HepG2 (cell line): ENCODE measurements at regions not wholly inside any gene's neighbourhood (a gene's known extent, or its start where the extent isn't known, plus 50 kb on each side); places are given as distances from the start of the nearest gene placed in this dataset.

Source experiments
- ATAC-seq: fragments of 200-7000 bp; cut with Tn5 transposase; 3 replicates; pipeline ENCODE4 v1.9.1; 2020; ENCODE audit warnings: mild to moderate bottlenecking, moderate library complexity
- BruUV-seq: library from RNA; stranded (reverse); fragments of 400-500 nt; replicated peaks from 2 replicates; lab custom pipeline; 2021; lab: Mats Ljungman, UMichigan
- CTCF ChIA-PET: fragments of 300-600 bp; formaldehyde crosslinking; extraction: SDS; loops from one replicate; lab custom pipeline; 2021; ENCODE audit warnings: low total read pairs, inconsistent platforms, low intra/inter-chr PET ratio; lab: Yijun Ruan, JAX
- POLR2A ChIA-PET: fragments of 350-600 bp; sonication (Branson Sonifier 250); formaldehyde crosslinking; loops from one replicate; lab custom pipeline; 2020; ENCODE audit warnings: antibody characterized with exemption, inconsistent platforms; lab: Yijun Ruan, JAX
- DNase-seq: peaks from one replicate; pipeline ENCODE4 v3.0.0-alpha.2; 2015; ENCODE audit warnings: low spot score
- FAIRE-seq: peaks from 3 replicates; lab custom pipeline; 2011; peaks lifted over from hg19 to GRCh38; lab: Jason Lieb, UNC
- H2AFZ ChIP-seq: one replicate; pipeline ENCODE4 v1.6.1; 2011; ENCODE audit warnings: low read length, inconsistent platforms
- H3K27ac ChIP-seq: fragments of 300-600 bp; 3 replicates; pipeline ENCODE4 v1.8.0; 2011; ENCODE audit warnings: mixed run types, mild to moderate bottlenecking, mixed read lengths, low read length, inconsistent platforms; ENCODE audit not compliant: insufficient read depth; ENCODE audit errors: extremely low read length
- H3K27me3 ChIP-seq, 2 experiments: fragments of 200-600 bp in 1 of 2; 2 replicates in 1 of 2; 3 replicates in 1 of 2; pipeline versions ENCODE4 v1.6.0 to v1.8.0; 2011; ENCODE audit warnings: low read length in 2 of 2, mild to moderate bottlenecking in 2 of 2, moderate library complexity in 2 of 2, inconsistent platforms in 1 of 2; ENCODE audit not compliant: insufficient read depth in 2 of 2, control insufficient read depth in 1 of 2
- H3K36me3 ChIP-seq, 2 experiments: fragments of 200-600 bp in 1 of 2; replicated peaks in 1 of 2; 2 replicates in 1 of 2; 3 replicates in 1 of 2; pipeline versions ENCODE4 v1.5.1 to v1.8.0; 2011; ENCODE audit warnings: low read length in 2 of 2, inconsistent platforms in 1 of 2; ENCODE audit not compliant: insufficient read depth in 2 of 2, control insufficient read depth in 1 of 2
- H3K4me1 ChIP-seq: 2 replicates; pipeline ENCODE4 v1.5.1; 2012; ENCODE audit warnings: low read length, inconsistent platforms; ENCODE audit not compliant: insufficient read depth
- H3K4me2 ChIP-seq: 2 replicates; pipeline ENCODE4 v1.6.0; 2011; ENCODE audit warnings: low read depth, low read length, inconsistent platforms
- H3K4me3 ChIP-seq, 3 experiments: fragments of 200-600 bp in 1 of 3; sonication (generic), shearing (Covaris generic) in 1 of 3; replicated peaks in 1 of 3; 2 replicates each; pipeline ENCODE4 v1.5.1; 2011 to 2016; ENCODE audit warnings: low read length in 3 of 3, inconsistent platforms in 2 of 3, low read depth in 2 of 3, mild to moderate bottlenecking in 2 of 3, control low read depth in 1 of 3, mixed read lengths in 1 of 3; ENCODE audit not compliant: insufficient read depth in 1 of 3
- H3K79me2 ChIP-seq: one replicate; pipeline ENCODE4 v1.6.1; 2011; ENCODE audit warnings: low read length, inconsistent platforms; ENCODE audit not compliant: insufficient read depth
- H3K9ac ChIP-seq: 2 replicates; pipeline ENCODE4 v1.6.0; 2011; ENCODE audit warnings: mild to moderate bottlenecking, low read depth, low read length, inconsistent platforms; ENCODE audit not compliant: insufficient read depth
- H3K9me3 ChIP-seq: 2 replicates; pipeline ENCODE4 v1.5.1; 2012; ENCODE audit warnings: mild to moderate bottlenecking, low read length
- H4K20me1 ChIP-seq: 2 replicates; pipeline ENCODE4 v1.6.0; 2011; ENCODE audit warnings: inconsistent platforms, mild to moderate bottlenecking, low read length, moderate library complexity; ENCODE audit not compliant: insufficient read depth
- CHD4 ChIP-seq: fragments of 200-600 bp; sonication (generic); IDR thresholded peaks from 2 replicates; pipeline ENCODE4 v1.7.0; 2017; ENCODE audit warnings: mild to moderate bottlenecking, low read length, borderline replicate concordance
- JUNB ChIP-seq: sonication (generic); formaldehyde crosslinking; IDR thresholded peaks from 2 replicates; pipeline ENCODE4 v1.8.0; 2022; ENCODE audit warnings: missing genetic modification reagents, mild to moderate bottlenecking, borderline replicate concordance
- LRRFIP1 ChIP-seq: sonication (generic); formaldehyde crosslinking; conservative IDR thresholded peaks from 2 replicates; pipeline ENCODE4 v1.4.0; 2020; ENCODE audit warnings: missing genetic modification reagents
- RERE ChIP-seq: IDR thresholded peaks from 2 replicates; pipeline ENCODE4 v1.6.1; 2016; ENCODE audit warnings: low read depth, missing genetic modification reagents, missing compliant biosample characterization
- ZHX1 ChIP-seq: sonication (generic); formaldehyde crosslinking; IDR thresholded peaks from 2 replicates; pipeline ENCODE4 v1.8.1; 2022; ENCODE audit warnings: low read depth, mild to moderate bottlenecking, missing genetic modification reagents
- ZIK1 ChIP-seq: sonication (generic); formaldehyde crosslinking; IDR thresholded peaks from 2 replicates; pipeline ENCODE4 v1.5.0; 2020; ENCODE audit warnings: mild to moderate bottlenecking, low read depth, missing genetic modification reagents, borderline replicate concordance
- ZNF468 ChIP-seq: sonication (generic); formaldehyde crosslinking; IDR thresholded peaks from 2 replicates; pipeline ENCODE4 v1.8.0; 2022; ENCODE audit warnings: mild to moderate bottlenecking, moderate library complexity, missing genetic modification reagents
- ZNF512 ChIP-seq: sonication (generic); formaldehyde crosslinking; IDR thresholded peaks from 2 replicates; pipeline ENCODE4 v1.4.0; 2020; ENCODE audit warnings: mild to moderate bottlenecking, missing genetic modification reagents
- WGBS: methylation state at CpG from one replicate; pipeline ENCODE4 v1.1.6; 2017; ENCODE audit warnings: low lambda C conversion rate; 5-methylcytosine and 5-hydroxymethylcytosine counted together
- in situ Hi-C: cut with HindIII; loops from 2 replicates; pipeline ENCODE4 v1.10.0; 2017; ENCODE audit warnings: low pct_unique_long_range_greater_than_20kb; ENCODE audit not compliant: extremely low pct_ligation_motif_present
- intact Hi-C: fragments of 100-400 bp; cut with micrococcal nuclease; formaldehyde crosslinking; loops from one replicate; pipeline ENCODE4 v1.10.0; 2022; ENCODE audit not compliant: unreplicated experiment

DNA sequence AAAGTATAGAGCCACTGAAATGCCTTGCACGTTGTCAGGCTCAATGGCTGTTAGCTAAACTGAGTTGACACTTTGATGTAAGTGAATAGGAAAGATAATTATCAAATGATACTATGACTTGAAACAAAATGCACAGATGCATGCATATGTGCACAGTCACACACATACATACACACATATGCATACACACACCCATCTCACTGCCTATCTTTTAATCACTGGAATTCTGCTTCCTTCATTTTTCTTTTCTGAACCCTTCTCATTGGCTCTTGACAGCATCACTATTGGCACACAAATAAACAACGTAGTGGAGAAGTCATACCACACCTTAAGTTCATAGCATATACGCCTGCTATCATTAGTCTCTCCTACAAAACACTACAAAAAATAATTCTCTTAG lies 154.9 kb upstream of the NCKAP5 start (continued):
- TF ChIP-seq CHD4, result no peak
- no peak for TF ChIP-seq RERE (CRISPR knock-in tag)
- TF ChIP-seq ZNF512 (CRISPR knock-in tag), result no peak
- TF ChIP-seq ZIK1 (CRISPR knock-in tag), result no peak

GRCh38 chr2:133726973-133727372 lies 158.7 kb upstream of the NCKAP5 start:
- BruUV-seq, result no TSS peak
- Histone ChIP-seq H3K4me2 (no peak overlapping the region), H4K20me1 (no peaks in the 10 kb centered on the region), H3K36me3 (no peaks in the 10 kb centered on the region), H3K9ac (no peak overlapping the region), H3K27me3 (peaks cover 2 to 3% of the 10 kb centered on the region in 2 experiments; a peak in 1 of 5 replicates), H3K9me3 (no peaks in the 10 kb centered on the region), H3K4me1 (no peaks in the 10 kb centered on the region), H3K4me3 (no peak overlapping the region), H2AFZ (no peak overlapping the region), H3K79me2 (no peaks in the 10 kb centered on the region), H3K27ac (no peak overlapping the region)
- WGBS, result 0% methylated on average over 5 of the region's 5 CpGs
- ATAC-seq (no peak), FAIRE-seq (no peak), DNase-seq (no peak)
- intact Hi-C loops (no loop called here), in situ Hi-C loops (no loop called here)
- ChIA-PET CTCF (no interaction called here), POLR2A (no interaction called here)
- no peak for TF ChIP-seq JUNB (CRISPR knock-in tag)
- no peak for TF ChIP-seq ZHX1 (CRISPR knock-in tag)
- no peak for TF ChIP-seq ZNF468
- TF ChIP-seq LRRFIP1, result no peak
